GM23338 (cell line): ENCODE measurements at regions not wholly inside any gene's neighbourhood (a gene's known extent, or its start where the extent isn't known, plus 50 kb on each side); places are given as distances from the start of the nearest gene placed in this dataset.

Experiments used
- ATAC-seq: fragments of 200-7000 bp; cut with Tn5 transposase; 3 replicates; pipeline ENCODE4 v1.9.1; 2020
- DNase-seq: peaks from one replicate; pipeline ENCODE4 v3.0.0-alpha.2; 2015; ENCODE audit warnings: low spot score
- H2AFZ ChIP-seq: fragments of 200-600 bp; sonication (generic); 2 replicates; pipeline ENCODE4 v1.8.0; 2016; ENCODE audit warnings: antibody characterized with exemption, mild to moderate bottlenecking, moderate library complexity
- H3F3A ChIP-seq: fragments of 200-600 bp; sonication (generic); replicated peaks from 2 replicates; pipeline ENCODE4 v1.8.0; 2017; ENCODE audit warnings: antibody characterized with exemption, mixed run types, low read depth
- H3K27ac ChIP-seq: fragments of 200-600 bp; sonication (generic); 2 replicates; pipeline ENCODE4 v1.6.1; 2016; ENCODE audit warnings: low read depth
- H3K27me3 ChIP-seq: fragments of 200-600 bp; sonication (generic); 2 replicates; pipeline ENCODE4 v1.8.0; 2016; ENCODE audit warnings: mild to moderate bottlenecking, mixed run types, moderate library complexity; ENCODE audit not compliant: insufficient read depth
- H3K36me3 ChIP-seq: fragments of 200-600 bp; sonication (generic); 2 replicates; pipeline ENCODE4 v1.8.0; 2016; ENCODE audit warnings: mild to moderate bottlenecking; ENCODE audit not compliant: insufficient read depth
- H3K4me1 ChIP-seq: fragments of 200-600 bp; sonication (generic); 2 replicates; pipeline ENCODE4 v1.8.0; 2016; ENCODE audit warnings: mild to moderate bottlenecking, moderate library complexity; ENCODE audit not compliant: insufficient read depth
- H3K4me2 ChIP-seq: fragments of 200-600 bp; sonication (generic); 2 replicates; pipeline ENCODE4 v1.7.1; 2017; ENCODE audit warnings: mixed run types
- H3K4me3 ChIP-seq: fragments of 200-600 bp; sonication (generic); 2 replicates; pipeline ENCODE4 v1.6.1; 2016; ENCODE audit warnings: mixed run types
- H3K79me2 ChIP-seq: fragments of 200-600 bp; sonication (generic); replicated peaks from 2 replicates; pipeline ENCODE4 v1.8.0; 2017; ENCODE audit warnings: mild to moderate bottlenecking; ENCODE audit not compliant: insufficient read depth
- H3K9me2 ChIP-seq: fragments of 200-600 bp; sonication (generic); 2 replicates; pipeline ENCODE4 v1.8.0; 2017; ENCODE audit not compliant: insufficient read depth
- H4K20me1 ChIP-seq: fragments of 200-600 bp; sonication (generic); replicated peaks from 2 replicates; pipeline ENCODE4 v1.8.0; 2017; ENCODE audit warnings: mild to moderate bottlenecking; ENCODE audit not compliant: insufficient read depth
- H3K27ac Mint-ChIP-seq: 2 replicates; pipeline ENCODE4 v1.8.0; 2020; ENCODE audit warnings: inconsistent platforms, mild to moderate bottlenecking, moderate library complexity, mixed read lengths
- H3K27me3 Mint-ChIP-seq: 3 replicates; pipeline ENCODE4 v1.8.0; 2022; ENCODE audit warnings: low read depth, mild to moderate bottlenecking, moderate library complexity, mixed read lengths, inconsistent platforms; ENCODE audit not compliant: insufficient read depth, poor library complexity
- H3K36me3 Mint-ChIP-seq: 3 replicates; pipeline ENCODE4 v1.8.0; 2021; ENCODE audit warnings: low read depth, mild to moderate bottlenecking, inconsistent platforms, moderate library complexity, mixed read lengths
- H3K4me1 Mint-ChIP-seq: 3 replicates; pipeline ENCODE4 v1.8.0; 2020; ENCODE audit warnings: mild to moderate bottlenecking, inconsistent platforms, mixed read lengths
- H3K4me3 Mint-ChIP-seq: 3 replicates; pipeline ENCODE4 v1.8.0; 2021; ENCODE audit warnings: moderate library complexity, mild to moderate bottlenecking, inconsistent platforms, mixed read lengths
- H3K9me3 Mint-ChIP-seq: 3 replicates; pipeline ENCODE4 v1.8.0; 2020; ENCODE audit warnings: moderate library complexity, mild to moderate bottlenecking, inconsistent platforms, mixed read lengths
- CREB1 ChIP-seq: fragments of 250-450 bp; sonication (Bioruptor Pico); IDR thresholded peaks from 2 replicates; pipeline ENCODE4 v1.5.0; 2020; ENCODE audit warnings: low read depth, mild to moderate bottlenecking, moderate library complexity
- CTCF ChIP-seq, 2 experiments: fragments of 200-600 bp in 1 of 2; sonication (generic) in 1 of 2; conservative IDR thresholded peaks; 2 replicates each; pipeline versions ENCODE4 v1.5.1 to v1.6.1; 2016 to 2017; ENCODE audit warnings: antibody characterized with exemption in 2 of 2, low read depth in 2 of 2, mild to moderate bottlenecking in 2 of 2, moderate library complexity in 1 of 2
- ETS1 ChIP-seq: IDR thresholded peaks from 2 replicates; pipeline ENCODE4 v1.6.1; 2016; ENCODE audit warnings: antibody characterized with exemption
- EZH2phosphoT487 ChIP-seq: fragments of 200-600 bp; sonication (generic); IDR thresholded peaks from one replicate; pipeline ENCODE4 v1.8.1; 2018; ENCODE audit warnings: antibody characterized with exemption; ENCODE audit not compliant: unreplicated experiment
- JUNB ChIP-seq: IDR thresholded peaks from one replicate; pipeline ENCODE4 v1.6.1; 2016; ENCODE audit warnings: antibody characterized with exemption; ENCODE audit not compliant: unreplicated experiment
- NANOG ChIP-seq: IDR thresholded peaks from 2 replicates; pipeline ENCODE4 v1.6.1; 2016; ENCODE audit warnings: antibody characterized with exemption, borderline replicate concordance
- POLR2AphosphoS5 ChIP-seq: IDR thresholded peaks from 2 replicates; pipeline ENCODE4 v1.6.1; 2016; ENCODE audit warnings: antibody characterized with exemption, low read depth
- STAT1 ChIP-seq: IDR thresholded peaks from one replicate; pipeline ENCODE4 v1.6.1; 2016; ENCODE audit warnings: antibody characterized with exemption; ENCODE audit not compliant: unreplicated experiment
- ZNF114 ChIP-seq: fragments of 250-450 bp; sonication (Bioruptor Pico); IDR thresholded peaks from 2 replicates; pipeline ENCODE4 v1.5.0; 2020; ENCODE audit warnings: mild to moderate bottlenecking, moderate library complexity
- ZNF331 ChIP-seq: fragments of 250-450 bp; sonication (Bioruptor Pico); IDR thresholded peaks from 2 replicates; pipeline ENCODE4 v1.5.0; 2020; ENCODE audit warnings: low read depth, mild to moderate bottlenecking, moderate library complexity
- ZNF462 ChIP-seq: fragments of 250-450 bp; sonication (Bioruptor Pico); IDR thresholded peaks from 2 replicates; pipeline ENCODE4 v1.5.0; 2020; ENCODE audit warnings: mild to moderate bottlenecking, moderate library complexity

GRCh38 chr2:140117386-140117785 lies 1337.2 kb upstream of the NXPH2 start (continued):
- TF ChIP-seq ZNF462 (CRISPR knock-in tag) (no peak), EZH2phosphoT487 (no peak), JUNB (no peak), CREB1 (CRISPR knock-in tag) (no peak), ZNF331 (no peak), POLR2AphosphoS5 (no peak), NANOG (no peak)

- H3K4me3 ChIP-seq, result no peak overlapping the region
- H3K9me3 Mint-ChIP-seq, result no peaks in the 10 kb centered on the region
- 0 out of 2 replicates have a peak overlapping the region, but pooled peaks have one; percentile 8 for H3K27ac Mint-ChIP-seq
- H3K36me3 Mint-ChIP-seq, result no peaks in the 10 kb centered on the region
- no peak overlapping the region for H2AFZ ChIP-seq
- TF ChIP-seq ETS1, result no peak
- TF ChIP-seq CREB1 (CRISPR knock-in tag), result no peak
- TF ChIP-seq CTCF (conservative IDR thresholded peaks at IDR 0.05; ENCODE audit: low read depth in 2 of 2), result no peak
- no peak for TF ChIP-seq POLR2AphosphoS5
- no peak for TF ChIP-seq JUNB
- TF ChIP-seq STAT1, result no peak
- TF ChIP-seq NANOG, result no peak
- TF ChIP-seq ZNF114 (CRISPR knock-in tag), result no peak
- no peaks in the 10 kb centered on the region for H3F3A ChIP-seq
- DNase-seq (peak; percentile 18), ATAC-seq (no peak)
- no peak overlapping the region for H3K4me3 Mint-ChIP-seq
- no peaks in the 10 kb centered on the region for H3K4me1 ChIP-seq
- peaks cover 6% of the 10 kb centered on the region for H3K9me2 ChIP-seq
- no peak overlapping the region for H3K27ac ChIP-seq
- H3K4me2 ChIP-seq, result no peak overlapping the region
- H4K20me1 ChIP-seq, result no peaks in the 10 kb centered on the region
- H3K79me2 ChIP-seq, result no peaks in the 10 kb centered on the region
- H3K27me3 Mint-ChIP-seq, result no peaks in the 10 kb centered on the region
- no peaks in the 10 kb centered on the region for H3K27me3 ChIP-seq
- no peaks in the 10 kb centered on the region for H3K36me3 ChIP-seq
- H3K4me1 Mint-ChIP-seq, result 0 out of 3 replicates have a peak, but pooled peaks cover 2% of the 10 kb centered on the region
Measured at GRCh38 chr2:140108706-140109475, 1328.7 kb upstream of the NXPH2 start.
